OCI-LY1 (cell line): ENCODE measurements at regions not wholly inside any gene's neighbourhood (a gene's known extent, or its start where the extent isn't known, plus 50 kb on each side); places are given as distances from the start of the nearest gene placed in this dataset.

ENCODE experiments used
- H2AFZ ChIP-seq: fragments of 200-600 bp; sonication (generic), shearing (Covaris generic); 2 replicates; pipeline ENCODE4 v1.6.0; 2014; ENCODE audit warnings: antibody characterized with exemption, mild to moderate bottlenecking, low read length
- H3F3A ChIP-seq: fragments of 200-600 bp; sonication (generic), shearing (Covaris generic); 2 replicates; pipeline ENCODE4 v1.6.0; 2014; ENCODE audit warnings: mild to moderate bottlenecking, antibody characterized with exemption, low read length, moderate library complexity; ENCODE audit not compliant: insufficient read depth
- H3K27ac ChIP-seq: fragments of 200-600 bp; sonication (generic); 2 replicates; pipeline ENCODE4 v1.5.1; 2014; ENCODE audit warnings: low read length, mixed run types, mild to moderate bottlenecking, low read depth; ENCODE audit not compliant: poor library complexity, severe bottlenecking
- H3K27me3 ChIP-seq: fragments of 200-600 bp; sonication (generic); 2 replicates; pipeline ENCODE4 v1.6.0; 2014; ENCODE audit warnings: antibody characterized with exemption, mild to moderate bottlenecking, low read length, moderate library complexity; ENCODE audit not compliant: insufficient read depth
- H3K36me3 ChIP-seq: fragments of 200-600 bp; sonication (generic); 2 replicates; pipeline ENCODE4 v1.6.1; 2014; ENCODE audit warnings: mild to moderate bottlenecking, antibody characterized with exemption, low read length, moderate library complexity, mixed read lengths; ENCODE audit not compliant: insufficient read depth
- H3K4me1 ChIP-seq: fragments of 200-600 bp; sonication (generic); 2 replicates; pipeline ENCODE4 v1.5.1; 2014; ENCODE audit warnings: mild to moderate bottlenecking, low read length, moderate library complexity; ENCODE audit not compliant: insufficient read depth, severe bottlenecking
- H3K4me2 ChIP-seq: fragments of 200-600 bp; sonication (generic), shearing (Covaris generic); 2 replicates; pipeline ENCODE4 v1.6.1; 2014; ENCODE audit warnings: low read length
- H3K4me3 ChIP-seq: fragments of 200-600 bp; sonication (generic); 2 replicates; pipeline ENCODE4 v1.5.1; 2014; ENCODE audit warnings: low read length, low read depth, mild to moderate bottlenecking, mixed read lengths; ENCODE audit not compliant: poor library complexity, severe bottlenecking
- H3K79me2 ChIP-seq: fragments of 200-600 bp; shearing (Covaris generic); 2 replicates; pipeline ENCODE4 v1.6.1; 2016; ENCODE audit warnings: mixed run types, low read length, mixed read lengths; ENCODE audit not compliant: insufficient read depth
- H3K9ac ChIP-seq: fragments of 200-600 bp; sonication (generic), shearing (Covaris generic); 2 replicates; pipeline ENCODE4 v1.6.1; 2014; ENCODE audit warnings: mild to moderate bottlenecking, low read length, mixed read lengths
- H3K9me2 ChIP-seq: fragments of 200-600 bp; sonication (generic), shearing (Covaris generic); 2 replicates; pipeline ENCODE4 v1.6.1; 2014; ENCODE audit warnings: low read depth, mild to moderate bottlenecking, low read length, mixed read lengths
- H3K9me3 ChIP-seq: fragments of 200-600 bp; shearing (Covaris generic); 2 replicates; pipeline ENCODE4 v1.6.1; 2014; ENCODE audit warnings: low read length, mixed read lengths
- H4K20me1 ChIP-seq: fragments of 200-600 bp; sonication (generic), shearing (Covaris generic); 2 replicates; pipeline ENCODE4 v1.6.0; 2016; ENCODE audit warnings: mild to moderate bottlenecking, low read length; ENCODE audit not compliant: insufficient read depth
- CTCF ChIP-seq: fragments of 200-600 bp; sonication (generic), shearing (Covaris generic); IDR thresholded peaks from 2 replicates; pipeline ENCODE4 v1.5.1; 2017; ENCODE audit warnings: mild to moderate bottlenecking, antibody characterized with exemption, low read length, moderate library complexity, mixed read lengths
- EZH2 ChIP-seq: fragments of 200-600 bp; sonication (generic), shearing (Covaris generic); IDR thresholded peaks from 2 replicates; pipeline ENCODE4 v1.8.0; 2017; ENCODE audit warnings: borderline replicate concordance, mixed run types, mild to moderate bottlenecking, antibody characterized with exemption, low read length, moderate library complexity, mixed read lengths

GRCh38 chr20:6471871-6472270 is 295.6 kb upstream of the BMP2 start:
- Histone ChIP-seq H3K4me3 (no peak overlapping the region), H3K4me1 (no peaks in the 10 kb centered on the region), H2AFZ (no peak overlapping the region), H3K27ac (no peak overlapping the region), H3F3A (no peaks in the 10 kb centered on the region), H3K27me3 (no peaks in the 10 kb centered on the region), H3K9me3 (no peaks in the 10 kb centered on the region), H3K9me2 (no peaks in the 10 kb centered on the region), H3K36me3 (no peaks in the 10 kb centered on the region), H4K20me1 (no peaks in the 10 kb centered on the region), H3K9ac (no peak overlapping the region), H3K79me2 (no peaks in the 10 kb centered on the region), H3K4me2 (no peak overlapping the region)
- no peak for TF ChIP-seq EZH2
- no peak for TF ChIP-seq CTCF

- Histone ChIP-seq H3K27ac (no peak overlapping the region), H3K4me2 (no peak overlapping the region), H3F3A (no peaks in the 10 kb centered on the region), H3K9ac (no peak overlapping the region), H3K9me2 (no peaks in the 10 kb centered on the region), H3K4me1 (no peaks in the 10 kb centered on the region), H3K27me3 (no peaks in the 10 kb centered on the region), H3K4me3 (no peak overlapping the region), H4K20me1 (no peaks in the 10 kb centered on the region), H3K36me3 (no peaks in the 10 kb centered on the region), H3K79me2 (no peaks in the 10 kb centered on the region), H3K9me3 (no peaks in the 10 kb centered on the region), H2AFZ (no peak overlapping the region)
- TF ChIP-seq EZH2 (no peak), CTCF (no peak)
These were observed 296.3 kb upstream of the BMP2 start for GRCh38 chr20:6471110-6471647.

- no peaks in the 10 kb centered on the region for H3K9me2 ChIP-seq
- no peak overlapping the region for H2AFZ ChIP-seq
- TF ChIP-seq CTCF (no peak), EZH2 (no peak)
- H3K9me3 ChIP-seq = no peaks in the 10 kb centered on the region
- H3K9ac ChIP-seq = no peak overlapping the region
- no peak overlapping the region for H3K4me3 ChIP-seq
- H3K4me2 ChIP-seq = no peak overlapping the region
- no peaks in the 10 kb centered on the region for H3K27me3 ChIP-seq
- no peak overlapping the region for H3K27ac ChIP-seq
- no peaks in the 10 kb centered on the region for H3K4me1 ChIP-seq
- H3K36me3 ChIP-seq = no peaks in the 10 kb centered on the region
- no peaks in the 10 kb centered on the region for H3K79me2 ChIP-seq
- no peaks in the 10 kb centered on the region for H4K20me1 ChIP-seq
- H3F3A ChIP-seq = no peaks in the 10 kb centered on the region
These were observed 297.8 kb upstream of the BMP2 start for GRCh38 chr20:6469695-6470094.
